ENCODE measurements at regions not wholly inside any gene's neighbourhood (a gene's known extent, or its start where the extent isn't known, plus 50 kb on each side); places are given as distances from the start of the nearest gene placed in this dataset.
"Not testable (repeated sequence)": the region's sequence is repeated elsewhere in the genome, so short reads cannot be mapped to it uniquely, and the experiment has no call there.

DNA sequence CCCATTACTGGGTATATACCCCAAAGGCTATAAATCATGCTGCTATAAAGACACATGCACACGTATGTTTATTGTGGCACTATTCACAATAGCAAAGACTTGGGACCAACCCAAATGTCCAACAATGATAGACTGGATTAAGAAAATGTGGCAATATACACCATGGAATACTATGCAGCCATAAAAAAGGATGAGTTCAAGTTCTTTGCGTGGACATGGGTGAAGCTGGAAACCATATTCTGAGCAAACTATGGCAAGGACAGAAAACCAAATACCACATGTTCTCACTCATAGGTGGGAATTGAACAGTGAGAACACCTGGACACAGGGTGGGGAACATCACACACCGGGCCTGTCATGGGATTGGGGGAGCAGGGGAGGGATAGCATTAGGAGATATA is 54.4 kb upstream of the MUCL1 start:
- not testable (repeated sequence) for DNase-seq (ENCODE audit: low read depth)

DNA sequence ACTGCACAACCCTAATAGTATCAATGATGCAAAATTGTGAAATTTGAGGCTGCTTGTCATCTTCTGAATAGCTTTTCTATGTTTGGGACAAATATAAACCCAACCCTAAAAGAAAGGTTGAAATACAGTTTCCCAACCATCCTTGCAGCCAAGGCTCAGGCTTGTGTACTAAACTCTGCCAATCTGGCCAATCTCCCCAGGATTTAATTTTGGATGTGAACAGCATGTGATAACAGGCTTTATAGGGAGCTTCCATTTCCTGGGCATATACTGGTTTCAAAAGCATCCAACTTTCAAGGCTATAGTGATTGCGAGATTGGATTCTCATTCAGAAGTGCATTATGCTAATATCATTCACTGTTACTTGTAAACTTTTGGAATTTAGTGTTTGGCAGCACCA is 55.7 kb upstream of the MUCL1 start:
- DNase-seq (ENCODE audit: low read depth) = no peak

DNA sequence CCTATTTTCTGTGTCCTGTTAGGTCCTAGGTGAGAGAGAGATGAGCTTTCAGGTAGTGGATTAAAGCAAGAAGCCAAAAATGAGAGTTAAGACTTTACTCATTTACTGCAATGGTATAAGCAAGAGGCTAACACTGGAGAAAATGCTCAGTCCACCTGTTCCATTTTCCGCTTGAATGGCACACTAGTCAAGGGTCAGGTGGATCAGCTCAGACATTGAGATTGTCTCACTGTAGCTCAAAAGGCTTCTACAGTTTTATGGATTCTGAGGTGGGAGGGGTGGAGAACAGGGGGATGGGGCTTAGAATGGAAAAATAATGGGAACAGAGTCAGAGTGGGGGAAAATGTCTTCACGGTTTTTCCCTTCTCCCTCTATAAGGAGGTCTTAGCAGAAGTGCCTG is 57.3 kb upstream of the MUCL1 start:
- no peak for DNase-seq (ENCODE audit: low read depth)

DNA sequence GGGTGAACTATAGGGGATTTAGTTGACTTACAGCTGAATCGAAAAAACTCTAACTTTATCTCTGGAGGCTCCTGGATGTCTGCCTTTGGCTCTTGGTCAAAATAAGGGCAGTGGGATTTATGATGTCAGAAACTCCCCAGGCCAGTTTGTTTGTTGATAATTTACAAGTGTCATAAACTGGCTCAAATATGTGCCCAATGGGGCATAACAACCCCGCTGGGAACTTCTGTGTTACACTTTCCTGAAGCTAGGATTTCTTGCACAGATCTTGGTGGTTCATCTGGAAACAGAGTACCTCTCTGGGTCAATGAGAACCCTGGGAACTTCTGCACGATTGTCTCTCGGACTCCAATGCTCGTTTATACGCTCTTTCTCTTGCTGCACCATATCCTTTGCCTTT is 58.7 kb upstream of the MUCL1 start:
- no peak for DNase-seq (ENCODE audit: low read depth)

DNA sequence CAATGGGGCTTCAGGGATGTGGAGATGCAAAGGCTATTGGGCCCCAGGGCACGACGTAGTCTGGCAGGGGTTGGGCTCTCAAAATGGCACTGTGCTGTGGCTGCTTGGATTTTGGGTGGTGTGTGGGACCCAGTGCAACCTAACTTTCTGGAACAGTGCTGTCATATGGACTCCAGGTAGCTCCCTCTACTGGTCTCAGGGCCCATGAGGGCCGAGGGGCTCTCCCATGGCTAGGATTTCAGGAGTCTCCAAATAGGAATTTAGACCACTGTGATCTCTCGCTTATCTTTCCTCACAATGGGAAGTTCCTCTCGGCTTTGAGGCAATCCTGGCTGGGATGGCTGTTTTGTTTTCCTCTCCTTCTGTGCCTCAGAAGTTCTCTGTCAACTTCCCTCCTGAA is 68.2 kb upstream of the MUCL1 start:
- no peak for DNase-seq (ENCODE audit: low read depth)

DNA sequence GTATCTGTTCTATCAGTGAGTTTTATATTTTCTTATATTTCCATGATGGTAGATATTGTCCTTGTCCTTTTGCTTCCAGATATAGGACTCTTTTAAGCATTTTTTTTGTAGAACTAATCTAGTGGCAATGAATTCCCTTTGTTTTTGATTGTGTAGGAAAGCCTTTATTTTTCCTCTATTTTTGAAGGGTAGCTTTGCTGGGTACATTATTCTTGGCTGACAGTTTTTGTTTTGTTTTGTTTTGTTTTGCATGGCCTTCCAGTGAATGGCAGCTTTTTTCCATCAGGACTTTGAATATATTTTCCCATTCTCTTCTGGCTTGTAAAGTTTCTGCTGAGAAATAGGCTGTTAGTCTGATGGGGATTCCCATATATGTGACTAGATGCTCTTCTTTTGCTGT is 70.2 kb upstream of the MUCL1 start:
- DNase-seq (ENCODE audit: low read depth) = no peak

DNA sequence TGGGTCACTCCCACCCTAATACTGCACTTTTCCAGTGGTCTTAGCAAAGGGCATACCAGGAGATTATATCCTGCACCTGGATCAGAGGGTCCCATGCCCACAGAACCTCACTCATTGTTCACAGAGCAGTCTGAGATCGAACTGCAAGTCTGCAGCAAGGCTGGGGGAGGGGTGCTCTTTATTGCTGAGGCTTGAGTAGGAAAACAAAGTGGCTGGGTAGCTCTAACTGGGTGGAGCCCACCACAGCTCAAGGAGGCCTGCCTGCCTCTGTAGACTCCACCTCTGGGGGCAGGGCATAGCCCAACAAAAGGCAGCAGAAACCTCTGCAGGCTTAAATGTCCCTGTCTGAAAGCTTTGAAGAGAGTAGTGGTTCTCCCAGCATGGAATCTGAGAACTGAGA is 77.3 kb upstream of the MUCL1 start:
- not testable (repeated sequence) for DNase-seq (ENCODE audit: low read depth)

DNA sequence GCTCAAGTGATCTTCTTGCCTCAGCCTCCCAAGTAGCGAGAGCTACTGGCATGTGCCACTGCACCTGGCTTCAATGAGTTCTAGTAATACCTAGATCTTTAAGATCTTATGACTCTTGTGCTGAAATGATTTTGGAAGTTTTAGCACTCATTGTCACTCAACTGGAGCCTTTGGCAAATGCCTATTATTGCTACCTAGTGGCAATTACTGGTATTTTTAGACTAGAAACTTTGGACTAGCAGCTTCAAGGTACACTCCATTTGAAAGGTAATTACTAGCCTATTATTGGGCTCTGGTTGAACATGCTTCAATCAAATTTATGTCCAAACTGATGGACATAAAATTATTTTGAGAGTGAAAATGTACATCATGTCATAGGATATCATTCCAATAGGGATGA is 80.7 kb upstream of the MUCL1 start:
- DNase-seq (ENCODE audit: low read depth) = no peak

DNA sequence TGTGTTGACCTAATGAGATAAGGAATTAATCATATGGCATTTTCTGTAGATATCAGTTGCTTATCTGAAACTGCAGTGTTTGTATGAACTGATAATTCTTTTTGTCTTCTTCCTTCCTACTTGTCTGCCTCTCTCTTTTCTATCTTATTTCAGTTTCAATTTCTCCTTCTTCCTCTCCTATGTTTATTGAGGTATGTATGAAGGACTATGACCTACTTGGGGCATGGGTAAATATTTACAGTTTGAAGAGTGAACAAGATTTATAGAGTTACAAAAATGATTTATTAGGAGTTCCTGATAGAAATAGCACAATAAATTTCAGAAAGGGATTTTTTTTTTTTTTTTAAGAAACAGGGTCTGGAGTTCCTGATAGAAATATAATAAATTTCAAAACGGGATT is 88.7 kb upstream of the MUCL1 start:
- DNase-seq (ENCODE audit: low read depth) = no peak

DNA sequence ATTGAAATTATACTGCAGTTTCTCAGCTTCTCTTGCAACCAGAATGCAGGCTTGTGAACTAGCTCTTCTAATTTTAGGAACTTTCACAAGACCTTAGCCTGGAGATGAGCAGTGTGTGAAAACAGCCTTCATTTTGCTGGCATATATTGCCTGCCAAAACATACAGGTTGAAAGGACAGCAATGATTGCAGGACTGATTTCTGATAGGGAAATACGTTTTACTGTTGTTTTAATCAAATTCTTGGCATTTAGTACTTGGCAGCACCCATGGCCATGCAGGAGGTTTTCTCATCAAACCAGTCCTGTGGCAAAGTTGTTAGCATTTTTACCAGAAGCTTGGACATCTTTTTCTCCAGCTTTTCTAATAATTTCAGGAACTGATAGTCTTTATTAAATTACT is 91.9 kb upstream of the MUCL1 start:
- DNase-seq (ENCODE audit: low read depth) = no peak

DNA sequence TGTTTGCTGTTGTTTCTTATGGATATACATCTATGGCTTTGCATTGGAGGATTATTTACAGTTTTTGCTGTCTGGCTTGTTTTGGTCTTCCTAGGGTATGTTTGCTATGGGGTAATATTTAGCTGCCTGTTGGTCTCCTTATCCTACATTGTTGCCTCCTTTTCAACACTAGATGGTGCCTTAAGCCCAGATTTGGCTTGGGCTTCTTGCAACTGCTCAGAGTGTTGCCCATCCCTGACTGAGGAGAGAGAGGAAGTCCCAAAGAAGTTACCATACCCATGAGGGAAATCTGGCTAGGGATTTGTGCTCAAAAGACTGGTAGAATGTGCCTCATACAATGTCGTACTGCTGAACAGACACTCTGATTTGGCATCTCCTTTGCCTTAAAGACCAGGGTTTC is 94.6 kb upstream of the MUCL1 start:
- DNase-seq (ENCODE audit: low read depth) = no peak

DNA sequence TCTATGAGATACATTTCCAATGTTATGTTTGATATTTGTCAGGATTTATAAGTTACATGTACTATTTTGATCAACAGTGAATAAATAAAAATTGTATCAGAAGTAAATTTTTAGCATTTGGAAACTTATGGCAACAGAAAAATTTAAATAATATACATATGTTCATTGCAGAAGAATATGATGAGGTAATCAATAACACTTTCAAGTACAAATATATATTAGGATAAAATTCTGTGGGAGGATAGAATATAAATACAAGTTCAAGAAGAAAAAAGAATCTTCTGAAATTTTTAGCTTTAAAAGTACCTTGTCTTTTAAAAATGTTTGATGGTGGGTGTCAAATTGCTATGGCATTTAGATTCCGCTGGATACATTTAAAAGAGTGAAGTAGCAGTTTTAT is 102.8 kb upstream of the MUCL1 start:
- no peak for DNase-seq (ENCODE audit: low read depth)

DNA sequence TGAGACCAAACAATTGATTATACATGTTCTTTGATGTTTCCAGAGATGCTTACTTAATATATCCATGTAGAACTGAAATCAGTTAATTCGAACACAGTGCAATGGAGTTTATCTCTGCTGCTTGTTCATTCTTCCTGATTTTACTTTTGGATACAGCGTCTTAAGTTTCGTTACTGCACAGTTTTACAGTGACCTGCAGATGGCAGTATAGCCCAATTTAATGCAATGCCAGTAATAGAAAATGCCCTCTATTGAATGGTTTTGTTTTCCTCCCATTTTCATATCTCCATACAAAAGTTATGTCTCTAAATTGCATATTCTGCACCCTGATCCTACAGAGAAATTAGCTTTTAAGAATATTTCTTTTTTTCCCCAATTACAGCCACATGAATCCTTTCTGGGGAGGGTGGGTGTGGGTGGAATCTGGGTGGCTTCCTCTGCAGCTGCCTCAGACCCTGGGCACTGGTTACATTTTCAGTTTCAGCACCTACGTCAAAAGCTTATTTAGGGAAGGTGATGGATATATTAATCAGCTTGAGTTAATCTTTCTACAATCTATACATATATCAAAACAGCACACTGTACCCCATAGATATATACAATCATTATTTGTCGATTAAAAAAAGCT is 101.1 kb upstream of the DCD start:
- DNase-seq (ENCODE audit: low read depth) = peak; percentile 18

DNA sequence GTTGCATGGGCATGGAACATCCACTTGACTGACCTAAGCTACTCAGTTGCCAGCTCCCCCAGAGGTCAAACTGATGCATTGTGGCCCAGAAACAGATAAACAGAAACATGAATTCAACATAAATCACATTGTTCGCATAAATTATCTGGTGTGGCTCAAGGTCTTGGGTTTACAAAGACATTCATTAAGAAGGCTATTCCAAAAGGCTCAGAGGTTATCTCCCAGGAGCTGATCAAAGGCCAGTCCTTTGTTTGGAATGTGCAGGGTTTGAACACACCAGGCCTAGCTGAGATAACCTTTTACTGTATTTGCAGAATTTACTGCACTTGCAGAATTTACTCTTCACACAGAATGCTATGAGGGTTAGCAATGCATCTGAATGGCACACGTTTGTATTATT is 96.4 kb upstream of the DCD start:
- no peak for DNase-seq (ENCODE audit: low read depth)

DNA sequence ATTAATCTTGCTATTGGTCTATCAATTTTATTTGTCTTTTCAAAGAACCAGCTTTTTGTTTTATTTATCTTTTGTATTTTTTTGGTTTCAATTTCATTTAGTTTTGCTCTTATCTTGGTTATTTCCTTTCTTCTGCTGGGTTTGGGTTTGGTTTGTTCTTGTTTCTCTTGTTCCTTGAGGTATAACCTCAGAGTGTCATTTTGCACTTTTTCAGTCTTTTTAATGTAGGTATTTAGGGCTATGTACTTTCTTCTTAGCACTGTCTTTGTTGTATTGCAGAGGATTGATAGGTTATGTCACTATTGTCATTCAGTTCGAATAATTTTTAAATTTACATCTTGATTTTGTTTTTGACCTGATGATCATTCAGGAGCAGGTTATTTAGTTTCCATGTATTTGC is 92.7 kb upstream of the DCD start:
- no peak for DNase-seq (ENCODE audit: low read depth)

DNA sequence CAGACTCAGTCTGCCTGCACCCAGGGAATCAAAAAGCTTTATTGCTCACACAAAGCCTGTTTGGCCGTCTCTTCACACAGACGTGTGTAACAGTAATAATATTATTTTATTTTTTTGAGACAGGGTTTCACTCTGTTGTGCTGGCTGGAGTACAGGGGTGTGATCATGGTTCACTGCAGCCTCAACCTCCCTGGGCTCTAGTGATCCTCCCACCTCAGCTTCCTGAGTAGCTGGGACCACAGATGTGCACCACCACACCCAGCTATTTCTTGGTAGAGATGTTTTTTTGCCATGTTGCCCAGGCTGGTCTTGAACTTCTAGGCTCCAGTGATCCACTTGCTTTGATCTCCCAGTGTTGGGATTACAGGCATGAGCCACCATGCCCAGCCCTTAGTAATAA is 88.4 kb upstream of the DCD start:
- DNase-seq (ENCODE audit: low read depth) = no peak

DNA sequence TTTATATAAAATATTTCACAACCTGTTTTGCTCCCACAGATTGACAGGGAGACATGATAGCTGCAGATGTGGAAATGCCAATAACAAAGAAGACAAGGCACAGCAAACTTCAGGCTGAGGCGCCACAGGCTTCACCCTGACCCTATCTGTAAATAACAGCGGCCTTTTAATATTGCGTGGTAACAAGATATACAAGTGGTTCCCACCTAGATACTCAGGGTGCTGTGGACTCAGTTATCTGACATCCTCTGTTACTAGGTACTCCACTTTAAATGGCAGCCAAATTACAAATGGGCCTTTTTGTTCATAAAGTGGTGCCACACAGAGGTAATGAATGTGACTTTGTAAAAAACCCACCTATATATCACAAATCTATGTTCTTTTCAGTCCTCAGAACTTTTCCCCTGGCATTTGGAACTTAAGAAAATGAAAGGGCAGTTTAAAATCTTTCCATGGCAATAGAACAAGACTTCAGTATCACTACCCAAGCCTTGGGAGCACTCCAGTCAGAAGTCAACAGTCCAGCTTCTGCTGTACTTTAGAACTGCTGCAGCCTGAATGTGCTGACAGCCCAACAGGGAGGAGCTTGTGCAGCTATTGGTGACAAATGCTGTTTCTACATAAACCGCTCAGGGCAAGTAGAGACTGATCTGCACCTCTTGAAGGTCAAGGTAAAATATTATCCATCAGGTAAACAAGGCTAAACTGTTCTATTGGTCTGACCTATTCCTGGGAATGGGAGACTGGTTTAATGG is 86.2 kb upstream of the DCD start:
- DNase-seq (ENCODE audit: low read depth) = no peak

DNA sequence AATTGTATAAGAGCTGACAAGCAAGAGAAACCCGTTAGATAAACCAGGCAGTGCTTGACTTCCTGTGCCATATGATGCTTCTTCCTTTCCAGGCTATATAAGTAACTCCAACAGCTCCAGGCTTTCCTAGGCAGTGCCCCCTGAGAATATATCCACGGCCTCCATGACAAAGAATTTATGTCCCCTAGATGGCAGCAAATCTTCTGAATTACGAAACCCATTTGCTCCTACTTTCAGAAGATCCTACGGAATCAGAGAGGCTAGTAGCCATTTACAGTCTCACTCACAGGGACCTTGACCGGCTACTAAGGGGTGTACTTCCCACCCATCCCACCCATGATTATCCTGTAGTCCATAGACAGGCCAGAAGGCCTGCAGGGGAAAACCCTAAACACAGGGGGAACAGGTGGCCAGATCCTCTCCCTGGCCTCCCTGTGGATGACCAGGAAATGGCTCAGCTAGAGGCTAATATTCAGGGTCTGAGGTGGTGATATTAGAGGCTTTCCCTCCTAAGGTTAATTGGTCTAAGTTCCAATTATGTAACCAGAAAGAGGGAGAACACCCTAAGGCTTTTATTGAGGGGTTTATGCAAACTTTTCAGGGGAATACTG is 77.2 kb upstream of the DCD start:
- no peak for DNase-seq (ENCODE audit: low read depth)

DNA sequence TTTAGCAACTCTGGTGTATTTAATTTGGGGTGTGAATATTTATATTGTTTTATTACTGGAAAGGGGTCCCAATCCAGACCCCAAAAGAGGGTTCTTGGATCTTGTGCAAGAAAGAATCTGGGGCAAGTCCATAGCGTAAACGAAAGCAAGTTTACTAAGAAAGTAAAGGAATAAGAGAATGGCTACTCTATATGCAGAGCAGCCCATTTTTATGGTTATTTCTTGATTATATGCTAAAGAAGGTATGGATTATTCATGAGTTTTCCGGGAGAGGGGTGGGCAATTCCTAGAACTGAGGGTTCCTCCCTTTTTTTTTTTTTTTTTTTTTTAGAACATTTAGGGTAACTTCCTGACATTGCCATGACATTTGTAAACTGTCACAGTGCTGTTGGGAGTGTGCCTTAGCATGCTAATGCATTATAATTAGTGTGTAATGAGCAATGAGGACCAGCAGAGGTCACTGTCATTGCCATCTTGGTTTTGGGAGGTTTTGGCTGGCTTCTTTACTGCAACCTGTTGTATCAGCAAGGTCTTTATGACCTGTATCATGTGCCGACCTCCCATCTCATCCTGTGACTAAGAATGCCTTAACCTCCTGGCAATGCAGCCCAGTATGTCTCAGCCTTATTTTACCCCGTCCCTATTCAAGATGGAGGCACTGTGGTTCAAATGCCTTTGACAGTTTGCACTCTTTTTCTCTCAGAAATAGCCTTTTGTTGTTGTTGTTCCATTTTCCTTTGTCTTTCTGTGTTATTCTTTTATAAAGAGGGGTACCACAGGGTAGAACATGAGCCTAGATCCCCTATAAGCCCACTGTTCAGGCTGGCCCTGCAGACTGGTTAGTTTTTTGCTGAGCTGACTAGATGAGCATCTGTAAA is 75.5 kb upstream of the DCD start:
- DNase-seq (ENCODE audit: low read depth) = peak; percentile 8

DNA sequence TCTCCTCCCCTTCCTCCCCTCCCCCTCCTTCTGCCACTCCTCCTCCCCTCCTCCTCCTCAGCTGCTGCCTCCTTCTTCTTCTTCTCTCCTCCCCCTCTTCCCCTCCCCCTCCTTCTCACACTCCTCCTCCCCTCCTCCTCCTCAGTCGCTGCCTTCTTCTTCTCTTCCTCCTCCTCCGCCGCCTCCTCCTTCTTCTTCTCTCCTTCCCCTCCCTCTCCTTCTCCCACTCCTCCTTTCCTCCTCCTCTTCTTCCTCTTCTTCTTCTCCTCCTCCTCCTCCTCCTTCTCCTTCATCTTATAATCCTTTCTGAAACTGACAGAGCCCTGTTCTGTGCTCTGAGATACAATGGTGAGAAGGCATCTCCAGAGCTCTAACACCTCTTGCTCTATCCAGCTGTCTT is 73.1 kb upstream of the DCD start:
- DNase-seq (ENCODE audit: low read depth) = no peak

DNA sequence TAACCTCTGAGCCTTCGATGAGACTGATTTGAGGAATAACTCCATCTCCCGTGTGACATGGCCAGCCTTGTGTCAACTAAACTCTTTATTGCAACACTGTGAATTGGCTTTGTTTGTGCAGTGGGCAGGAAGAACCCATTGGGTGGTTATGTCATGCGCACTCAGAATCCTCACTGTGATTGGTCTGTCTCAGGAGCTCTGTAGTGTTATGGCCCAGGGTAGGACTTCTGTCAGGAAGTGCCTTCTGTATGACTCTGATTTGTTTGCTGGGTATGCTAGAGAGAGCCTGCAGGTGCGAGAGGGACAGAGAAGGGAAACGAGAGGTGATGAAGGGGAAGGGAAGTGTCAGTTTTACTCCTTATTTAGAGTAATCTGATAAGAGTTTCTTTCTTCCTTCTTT is 71.5 kb upstream of the DCD start:
- DNase-seq (ENCODE audit: low read depth) = no peak

DNA sequence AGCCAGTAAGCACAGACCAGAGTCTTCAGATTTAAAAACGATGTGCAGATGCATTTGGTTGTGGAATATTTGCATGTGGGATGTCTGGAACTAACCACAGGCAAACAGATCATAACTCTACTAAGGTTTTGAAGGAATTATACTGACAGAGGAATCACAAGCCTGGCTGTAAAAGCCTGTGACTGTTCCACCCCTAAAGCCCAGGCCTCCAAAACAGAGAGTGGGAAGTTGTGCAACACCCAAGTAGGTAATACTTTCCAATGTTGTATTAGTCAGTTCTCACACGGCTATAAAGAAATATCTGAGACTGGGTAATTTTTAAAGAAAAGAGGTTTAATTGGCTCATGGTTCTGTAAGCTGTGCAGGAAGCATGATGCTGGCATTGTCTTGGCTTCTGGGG is 68.1 kb upstream of the DCD start:
- no peak for DNase-seq (ENCODE audit: low read depth)

DNA sequence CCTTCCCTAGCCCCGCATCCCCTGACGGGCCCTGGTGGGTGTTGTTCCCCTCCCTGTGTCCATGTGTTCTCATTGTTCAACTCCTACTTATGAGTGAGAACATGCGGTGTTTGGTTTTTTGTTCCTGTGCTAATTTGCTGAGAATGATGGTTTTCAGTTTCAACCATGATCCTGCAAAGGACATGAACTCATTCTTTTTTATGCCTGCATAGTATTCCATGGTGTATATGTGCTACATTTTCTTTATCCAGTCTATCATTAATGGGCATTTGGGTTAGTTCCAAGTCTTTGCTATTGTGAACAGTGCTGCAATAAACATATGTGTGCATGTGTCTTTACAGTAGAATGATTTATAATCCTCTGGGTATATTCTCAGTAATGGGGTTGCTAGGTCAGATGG is 65.7 kb upstream of the DCD start:
- not testable (repeated sequence) for DNase-seq (ENCODE audit: low read depth)

Data from activated gamma-delta T cell treated with anti-CD3 and anti-CD28 coated beads, Interleukin-2, amount 50 U/mL, for 16 hours (primary cell).